GM18505 (cell line): ENCODE measurements at regions not wholly inside any gene's neighbourhood (a gene's known extent, or its start where the extent isn't known, plus 50 kb on each side); places are given as distances from the start of the nearest gene placed in this dataset.

Experiments
- ATAC-seq: cut with Tn5 transposase; IDR thresholded peaks from one replicate; pipeline ENCODE4 v1.9.1; 2021; ENCODE audit not compliant: unreplicated experiment
- POLR2A ChIP-seq: IDR thresholded peaks from 4 replicates; pipeline ENCODE4 v1.6.1; 2011; ENCODE audit warnings: borderline replicate concordance; ENCODE audit not compliant: insufficient read depth, insufficient read length; ENCODE audit errors: extremely low read depth

DNA sequence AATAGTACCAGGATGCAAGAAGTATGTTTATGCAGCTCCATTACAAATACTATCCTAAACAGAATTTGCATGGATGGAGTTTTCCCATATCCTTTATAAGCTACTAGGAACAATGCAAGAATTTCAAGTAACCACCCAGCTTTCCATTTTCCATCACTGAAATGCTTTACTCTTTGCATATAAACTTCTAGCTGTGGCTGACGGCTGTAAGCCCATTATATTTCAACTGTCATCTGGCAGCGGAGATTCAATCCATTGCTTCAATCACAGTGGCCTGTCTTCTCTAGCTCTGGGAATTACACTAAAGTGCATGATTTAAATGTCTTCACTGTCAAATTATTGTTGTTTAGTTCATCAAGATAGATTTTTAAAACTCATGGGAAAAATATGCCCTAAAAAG, 64.2 kb upstream of the PAM start:
- TF ChIP-seq POLR2A = no peak
- ATAC-seq = no peak

DNA sequence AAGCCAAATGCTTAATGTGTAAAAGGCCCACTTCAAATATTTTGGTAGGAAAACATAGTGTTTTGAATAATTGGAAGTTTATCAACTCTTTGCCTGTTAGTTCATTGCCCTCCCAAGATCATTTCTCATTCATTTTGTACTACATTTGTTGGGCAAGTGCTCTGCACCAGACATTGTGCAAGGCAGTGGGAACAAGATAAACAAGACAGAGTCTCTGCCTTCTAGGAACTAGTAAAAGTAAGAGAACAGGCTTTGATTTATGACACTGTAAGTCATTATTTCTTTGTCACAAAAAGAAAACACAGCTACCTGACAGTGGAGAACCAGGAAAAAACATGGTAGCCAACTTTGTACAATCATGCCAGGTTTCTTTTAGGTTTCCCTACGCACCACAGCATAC, 63.7 kb upstream of the PAM start:
- no peak for TF ChIP-seq POLR2A
- no peak for ATAC-seq

DNA sequence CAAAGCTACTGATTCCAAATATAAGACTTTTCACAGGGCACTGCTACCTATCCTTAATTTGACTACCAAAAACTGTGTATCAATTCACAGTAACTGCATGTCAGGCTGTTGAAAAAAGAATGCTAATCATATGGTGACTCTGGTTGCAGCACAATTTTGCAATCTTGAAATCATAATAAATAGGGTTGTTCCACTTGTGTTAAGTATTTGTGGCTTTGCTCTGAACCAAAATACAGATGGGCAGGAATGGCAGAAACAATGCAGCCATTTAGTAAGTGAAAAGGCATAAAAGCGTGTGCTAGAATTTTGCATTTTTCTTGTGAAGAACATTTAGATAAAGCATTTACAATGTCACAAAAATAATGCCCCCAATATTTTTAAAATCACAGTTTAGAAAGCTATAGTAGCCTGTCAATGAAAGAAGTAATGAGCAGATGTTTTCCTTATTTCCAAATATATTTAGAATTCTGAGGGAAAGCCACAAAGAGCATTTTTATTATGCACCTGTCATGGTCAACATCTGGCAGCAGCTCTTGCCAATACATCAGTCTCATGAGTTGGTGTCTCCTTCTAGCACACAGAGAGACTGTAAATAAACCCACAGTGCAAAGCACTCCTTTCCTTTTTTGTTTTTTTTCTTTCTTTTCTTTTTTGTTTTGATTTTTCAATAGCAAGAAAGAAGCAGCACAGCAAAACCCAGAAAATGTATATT, 54.8 kb upstream of the PAM start:
- TF ChIP-seq POLR2A = no peak
- no peak for ATAC-seq

DNA sequence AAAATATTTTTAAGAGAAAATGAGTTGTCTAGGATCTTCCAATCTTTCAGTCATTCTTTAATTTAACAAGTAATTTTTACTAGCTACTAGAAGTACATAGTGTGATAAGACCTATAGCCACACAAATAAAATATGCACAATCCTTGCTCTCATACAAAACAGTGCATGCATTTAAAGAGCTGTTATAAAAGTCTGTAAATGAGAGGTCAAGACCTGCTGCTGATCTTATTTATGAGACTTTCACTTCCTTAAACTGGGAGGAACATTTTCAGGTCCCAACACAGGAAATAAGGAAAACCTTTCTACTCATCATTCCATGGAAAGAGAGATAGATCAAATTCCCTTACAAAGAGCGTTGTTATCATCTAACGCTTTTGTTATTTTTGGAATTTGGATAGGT, 54.2 kb upstream of the PAM start:
- TF ChIP-seq POLR2A = no peak
- no peak for ATAC-seq

DNA sequence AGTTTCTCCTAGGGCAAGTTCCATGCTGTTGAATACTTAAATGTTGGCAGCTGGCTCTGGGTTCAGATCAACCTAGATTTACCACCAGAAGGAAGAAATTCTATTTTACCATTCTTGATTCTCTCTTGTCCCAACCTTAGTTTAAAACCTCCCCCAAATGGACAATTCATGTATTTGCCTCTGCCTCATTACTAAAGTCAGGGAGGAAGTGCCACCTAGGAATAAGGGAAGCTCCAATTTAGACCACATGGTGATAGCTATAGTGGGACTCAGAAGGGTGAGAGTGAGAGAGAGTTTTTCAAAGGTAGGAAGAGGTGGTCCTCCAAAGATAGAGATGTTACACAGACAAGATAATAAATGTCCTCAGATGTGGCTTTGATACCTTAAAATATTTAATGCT, 53.4 kb upstream of the PAM start:
- no peak for ATAC-seq
- no peak for TF ChIP-seq POLR2A
